IPS-20b (cell line): ENCODE measurements at regions not wholly inside any gene's neighbourhood (a gene's known extent, or its start where the extent isn't known, plus 50 kb on each side); places are given as distances from the start of the nearest gene placed in this dataset.
"Not testable (repeated sequence)": the region's sequence is repeated elsewhere in the genome, so short reads cannot be mapped to it uniquely, and the experiment has no call there.

Experiments used
- H3K27ac ChIP-seq: one replicate; pipeline ENCODE4 v1.5.1; 2013; ENCODE audit warnings: low read length
- H3K27me3 ChIP-seq: 2 replicates; pipeline ENCODE4 v1.6.1; 2013; ENCODE audit warnings: mild to moderate bottlenecking, low read length, inconsistent platforms; ENCODE audit not compliant: insufficient read depth
- H3K36me3 ChIP-seq: 2 replicates; pipeline ENCODE4 v1.6.1; 2013; ENCODE audit warnings: low read depth, mild to moderate bottlenecking, inconsistent platforms, low read length, moderate library complexity; ENCODE audit not compliant: insufficient read depth
- H3K4me1 ChIP-seq: 2 replicates; pipeline ENCODE4 v1.6.1; 2013; ENCODE audit warnings: mild to moderate bottlenecking, control low read depth, inconsistent platforms, low read length, moderate library complexity; ENCODE audit not compliant: insufficient read depth
- H3K4me3 ChIP-seq: 2 replicates; pipeline ENCODE4 v1.5.1; 2013; ENCODE audit warnings: mild to moderate bottlenecking, low read length, inconsistent platforms
- H3K9ac ChIP-seq: 2 replicates; pipeline ENCODE4 v1.6.1; 2013; ENCODE audit warnings: low read depth, mild to moderate bottlenecking, inconsistent platforms, low read length, moderate library complexity
- H3K9me3 ChIP-seq: 2 replicates; pipeline ENCODE4 v1.6.1; 2013; ENCODE audit warnings: mild to moderate bottlenecking, low read depth, low read length, inconsistent platforms; ENCODE audit not compliant: insufficient read depth

DNA sequence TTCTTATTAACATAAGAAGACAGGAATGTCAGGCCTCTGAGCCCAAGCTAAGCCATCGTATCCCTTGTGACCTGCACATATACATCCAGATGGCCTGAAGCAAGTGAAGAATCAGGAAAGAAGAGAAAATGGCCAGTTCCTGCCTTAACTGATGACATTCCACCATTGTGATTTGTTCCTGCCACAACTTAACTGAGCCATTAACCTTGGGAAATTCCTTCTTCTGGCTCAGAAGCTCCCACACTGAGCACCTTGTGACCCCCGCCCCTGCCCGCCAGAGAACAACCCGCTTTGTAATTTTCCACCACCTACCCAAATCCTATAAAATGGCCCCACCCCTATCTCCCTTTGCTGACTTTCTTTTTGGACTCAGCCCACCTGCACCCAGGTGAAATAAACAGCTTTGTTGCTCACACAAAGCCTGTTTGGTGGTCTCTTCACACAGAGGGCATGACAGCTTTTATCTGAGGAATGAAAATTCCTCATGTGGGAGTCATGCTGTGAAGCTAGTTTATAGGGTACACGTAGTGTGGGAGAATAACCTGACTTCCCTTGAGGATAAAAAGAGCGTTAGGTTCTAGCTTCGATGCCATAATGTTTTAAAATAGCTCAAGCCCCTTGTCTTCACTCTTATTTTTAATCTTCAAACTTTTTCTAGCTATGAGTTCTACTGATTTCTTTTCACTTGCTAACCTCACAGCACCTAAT lies 122.0 kb downstream of the AHR start:
- H3K27ac ChIP-seq, H3K4me1 ChIP-seq, H3K36me3 ChIP-seq, H3K9me3 ChIP-seq, H3K9ac ChIP-seq, H3K27me3 ChIP-seq, H3K4me3 ChIP-seq: not testable (repeated sequence)

DNA sequence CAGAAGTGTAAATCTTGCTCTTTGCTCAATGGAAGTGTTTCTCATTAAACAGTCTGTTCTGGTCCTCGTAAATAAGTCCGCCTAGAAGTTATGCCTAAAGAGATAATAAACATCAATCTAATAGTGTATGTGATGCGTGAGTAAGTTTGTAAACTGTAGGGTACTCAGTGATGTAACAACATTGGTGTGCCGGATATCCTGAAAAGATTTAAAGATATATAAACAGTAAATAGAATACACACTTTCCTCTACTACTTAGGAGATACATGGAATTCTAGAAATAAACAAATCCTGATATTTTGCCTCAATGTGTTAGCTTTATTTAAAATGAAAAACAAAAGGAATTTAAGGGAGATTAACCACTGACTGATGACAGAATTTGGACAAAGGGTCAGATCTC lies 123.5 kb downstream of the AHR start:
- H3K27ac ChIP-seq: no peak overlapping the region
- H3K9me3 ChIP-seq: no peaks in the 10 kb centered on the region
- H3K4me3 ChIP-seq: no peak overlapping the region
- no peak overlapping the region for H3K9ac ChIP-seq
- 0 out of 2 replicates have a peak, but pooled peaks cover 3% of the 10 kb centered on the region for H3K4me1 ChIP-seq
- no peaks in the 10 kb centered on the region for H3K27me3 ChIP-seq
- H3K36me3 ChIP-seq: no peaks in the 10 kb centered on the region

GRCh38 chr7:17422966-17423365 lies 124.5 kb downstream of the AHR start:
- H3K4me3 ChIP-seq: no peak overlapping the region

GRCh38 chr7:17427924-17428323 lies 129.5 kb downstream of the AHR start:
- Histone ChIP-seq H3K4me1 (no peaks in the 10 kb centered on the region), H3K9ac (no peak overlapping the region), H3K27ac (no peak overlapping the region), H3K36me3 (no peaks in the 10 kb centered on the region), H3K9me3 (peaks cover 16% of the 10 kb centered on the region), H3K27me3 (no peaks in the 10 kb centered on the region), H3K4me3 (no peak overlapping the region)

More at GRCh38 chr7:17422966-17423365, 124.5 kb downstream of the AHR start:
- no peak overlapping the region for H3K27ac ChIP-seq
- H3K9ac ChIP-seq: no peak overlapping the region
- peaks cover 4% of the 10 kb centered on the region; the same call in 1 of the 2 replicates for H3K9me3 ChIP-seq
- H3K27me3 ChIP-seq: no peaks in the 10 kb centered on the region
- H3K4me1 ChIP-seq: 0 out of 2 replicates have a peak, but pooled peaks cover 3% of the 10 kb centered on the region
- H3K36me3 ChIP-seq: no peaks in the 10 kb centered on the region

GRCh38 chr7:17429579-17429978 lies 131.1 kb downstream of the AHR start:
- H3K36me3 ChIP-seq: no peaks in the 10 kb centered on the region
- no peaks in the 10 kb centered on the region for H3K27me3 ChIP-seq
- no peak overlapping the region for H3K27ac ChIP-seq
- no peak overlapping the region for H3K4me3 ChIP-seq
- H3K9ac ChIP-seq: no peak overlapping the region
- peaks cover 16% of the 10 kb centered on the region for H3K9me3 ChIP-seq
- no peaks in the 10 kb centered on the region for H3K4me1 ChIP-seq

- Histone ChIP-seq H3K27ac (no peak overlapping the region), H3K4me1 (no peaks in the 10 kb centered on the region), H3K27me3 (no peaks in the 10 kb centered on the region), H3K4me3 (no peak overlapping the region), H3K36me3 (no peaks in the 10 kb centered on the region), H3K9ac (no peak overlapping the region), H3K9me3 (peaks cover 14% of the 10 kb centered on the region; the same call in 1 of the 2 replicates)
Observed at GRCh38 chr7:17432793-17433192, 134.3 kb downstream of the AHR start.

DNA sequence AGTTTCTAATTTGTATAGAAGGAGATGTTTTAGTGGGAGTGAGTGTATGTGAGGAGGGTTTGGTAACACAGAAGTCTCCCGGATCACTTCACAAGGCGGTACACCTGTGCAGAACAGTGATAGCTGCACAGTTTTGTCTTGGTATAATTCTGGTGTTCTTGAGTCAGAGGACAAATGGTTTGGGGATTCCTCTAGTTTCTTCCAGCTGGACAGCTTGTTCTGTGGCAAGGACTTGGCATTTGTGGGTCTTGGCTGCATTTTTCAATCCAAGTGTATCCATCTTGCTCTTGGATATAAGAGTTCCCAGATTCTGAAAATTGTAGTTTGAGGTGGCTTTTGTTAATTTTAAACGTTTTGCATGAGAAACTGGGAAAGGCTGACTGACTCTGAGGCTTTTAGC lies 135.7 kb downstream of the AHR start:
- Histone ChIP-seq H3K9ac (no peak overlapping the region), H3K4me1 (no peaks in the 10 kb centered on the region), H3K9me3 (peaks cover 3% of the 10 kb centered on the region; the same call in 1 of the 2 replicates), H3K27me3 (no peaks in the 10 kb centered on the region), H3K27ac (no peak overlapping the region), H3K36me3 (no peaks in the 10 kb centered on the region), H3K4me3 (no peak overlapping the region)

GRCh38 chr7:17434841-17435692 lies 136.6 kb downstream of the AHR start:
- Histone ChIP-seq H3K4me1 (no peaks in the 10 kb centered on the region), H3K36me3 (no peaks in the 10 kb centered on the region), H3K27ac (no peak overlapping the region), H3K4me3 (no peak overlapping the region), H3K9me3 (0 out of 2 replicates have a peak, but pooled peaks cover 11% of the 10 kb centered on the region), H3K9ac (no peak overlapping the region), H3K27me3 (no peaks in the 10 kb centered on the region)

DNA sequence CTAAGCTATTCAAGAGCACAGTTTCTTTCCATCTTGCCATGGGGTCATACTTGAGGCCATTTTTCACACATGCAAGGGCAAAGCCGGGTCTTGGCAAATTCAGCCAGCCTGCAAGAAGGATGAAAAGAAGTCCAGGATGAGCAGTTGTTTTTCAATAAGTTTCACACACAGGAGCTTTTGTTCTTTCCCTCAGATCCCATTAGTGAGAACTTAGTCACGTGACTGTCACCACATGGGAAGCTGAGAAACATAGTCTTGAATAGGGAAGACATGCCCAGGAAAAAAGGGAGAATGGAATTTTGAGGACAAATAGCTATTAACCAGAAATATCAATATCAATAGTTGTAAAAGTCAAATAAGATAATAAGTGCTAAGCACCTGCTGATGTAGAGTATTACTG lies 137.7 kb downstream of the AHR start:
- no peak overlapping the region for H3K9ac ChIP-seq
- no peaks in the 10 kb centered on the region for H3K4me1 ChIP-seq
- H3K27ac ChIP-seq: no peak overlapping the region
- H3K27me3 ChIP-seq: no peaks in the 10 kb centered on the region
- H3K4me3 ChIP-seq: no peak overlapping the region
- no peaks in the 10 kb centered on the region for H3K36me3 ChIP-seq
- H3K9me3 ChIP-seq: peaks cover 17% of the 10 kb centered on the region; the same call in 1 of the 2 replicates

DNA sequence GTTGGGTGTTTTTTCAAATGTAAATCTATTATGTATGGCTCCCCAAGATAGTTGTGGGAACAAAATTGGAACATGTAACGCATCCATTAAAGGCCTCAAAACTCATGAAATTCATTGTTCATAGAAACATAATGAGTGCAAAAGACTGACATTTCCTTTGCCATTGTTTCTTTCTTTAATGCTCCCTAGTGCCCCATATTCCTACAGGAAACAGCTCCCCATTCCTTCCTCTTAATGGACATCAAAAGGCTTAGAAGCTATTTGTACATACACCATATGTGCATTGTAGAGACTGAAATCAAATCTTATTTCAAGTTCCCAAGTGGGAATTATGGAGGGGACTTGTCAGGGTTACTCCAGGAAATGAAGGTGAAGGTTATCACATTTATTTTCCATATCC lies 139.1 kb downstream of the AHR start:
- Histone ChIP-seq H3K36me3 (no peaks in the 10 kb centered on the region), H3K4me1 (no peaks in the 10 kb centered on the region), H3K27ac (no peak overlapping the region), H3K9ac (no peak overlapping the region), H3K4me3 (no peak overlapping the region), H3K27me3 (no peaks in the 10 kb centered on the region), H3K9me3 (peaks cover 21% of the 10 kb centered on the region)

DNA sequence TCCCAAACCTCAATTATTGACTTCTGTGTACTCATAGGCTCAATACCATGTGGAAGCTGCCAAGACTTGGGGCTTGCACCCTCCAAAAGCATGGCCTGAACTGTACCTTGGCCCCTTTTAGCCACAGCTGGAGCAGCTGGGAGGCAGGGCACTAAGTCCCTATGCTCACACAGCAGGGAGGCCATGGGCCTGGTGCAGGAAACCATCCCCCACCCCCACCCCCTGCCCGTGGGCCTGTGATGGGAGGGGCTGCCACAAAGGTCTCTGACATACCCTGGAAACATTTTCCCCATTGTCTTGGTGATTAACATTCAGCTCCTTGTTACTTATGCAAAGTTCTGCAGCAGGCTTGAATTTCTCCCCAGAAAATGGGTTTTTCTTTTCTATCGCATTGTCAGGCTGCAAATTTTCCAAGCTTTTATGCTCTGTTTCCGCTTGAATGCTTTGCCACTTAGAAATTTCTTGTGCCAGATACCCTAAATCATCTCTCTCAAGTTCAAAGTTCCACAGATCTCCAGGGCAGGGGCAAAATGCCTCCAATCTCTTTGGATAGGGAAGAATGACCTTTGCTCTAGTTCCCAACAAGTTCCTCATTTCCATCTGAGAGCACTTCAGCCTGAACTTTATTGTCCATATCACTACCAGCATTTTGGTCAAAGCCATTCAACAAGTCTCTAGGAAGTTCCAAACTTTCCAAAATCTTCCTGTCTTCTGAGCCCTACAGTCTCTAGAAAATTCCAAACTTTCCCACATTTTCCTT lies 141.8 kb downstream of the AHR start:
- not testable (repeated sequence) for H3K4me1 ChIP-seq, H3K27me3 ChIP-seq, H3K4me3 ChIP-seq, H3K9ac ChIP-seq, H3K27ac ChIP-seq, H3K36me3 ChIP-seq
- H3K9me3 ChIP-seq: peaks cover 21% of the 10 kb centered on the region
